SK-N-SH (cell line): ENCODE measurements at regions not wholly inside any gene's neighbourhood (a gene's known extent, or its start where the extent isn't known, plus 50 kb on each side); places are given as distances from the start of the nearest gene placed in this dataset.

Source experiments
- CTCF ChIA-PET: fragments of 300-600, 350-600 bp; formaldehyde crosslinking; extraction: SDS; loops from one replicate; lab custom pipeline; 2021; lab: Yijun Ruan, JAX
- POLR2A ChIA-PET: fragments of 350-600 bp; sonication (Branson Sonifier 250); formaldehyde crosslinking; extraction: SDS; loops from one replicate; lab custom pipeline; 2020; ENCODE audit warnings: antibody characterized with exemption, inconsistent platforms; lab: Yijun Ruan, JAX
- DNase-seq: peaks from one replicate; pipeline ENCODE4 v3.0.0; 2012
- H2AFZ ChIP-seq: fragments of 200-600 bp; sonication (generic); 2 replicates; pipeline ENCODE4 v1.8.1; 2016; ENCODE audit warnings: antibody characterized with exemption, mild to moderate bottlenecking, low read depth
- H3F3A ChIP-seq: fragments of 200-600 bp; sonication (generic); replicated peaks from 2 replicates; pipeline ENCODE3; 2016; ENCODE audit warnings: antibody characterized with exemption, mild to moderate bottlenecking; ENCODE audit not compliant: insufficient read depth
- H3K27ac ChIP-seq, 2 experiments: fragments of 200-500 bp in 1 of 2; fragments of 200-600 bp in 1 of 2; sonication (Bioruptor generic) in 1 of 2; sonication (generic), shearing (Covaris generic) in 1 of 2; 2 replicates each; pipeline versions ENCODE4 v1.5.1 to v1.6.1; 2014 to 2016; ENCODE audit warnings: low read depth in 2 of 2, inconsistent platforms in 1 of 2, low read length in 1 of 2, mild to moderate bottlenecking in 1 of 2, mixed read lengths in 1 of 2
- H3K27me3 ChIP-seq: fragments of 200-600 bp; sonication (generic), shearing (Covaris generic); 2 replicates; pipeline ENCODE4 v1.6.1; 2016; ENCODE audit warnings: mixed run types; ENCODE audit not compliant: insufficient read depth
- H3K36me3 ChIP-seq, 2 experiments: fragments of 200-500 bp in 1 of 2; fragments of 200-600 bp in 1 of 2; sonication (Bioruptor generic) in 1 of 2; sonication (generic) in 1 of 2; replicated peaks in 1 of 2; 2 replicates each; pipeline versions ENCODE3 to v1.5.1; 2014 to 2016; ENCODE audit warnings: low read length in 1 of 2, mild to moderate bottlenecking in 1 of 2; ENCODE audit not compliant: insufficient read depth in 2 of 2, control insufficient read depth in 1 of 2
- H3K4me1 ChIP-seq, 2 experiments: fragments of 200-500 bp in 1 of 2; fragments of 200-600 bp in 1 of 2; sonication (Bioruptor generic) in 1 of 2; sonication (generic), shearing (Covaris generic) in 1 of 2; 2 replicates each; pipeline versions ENCODE4 v1.5.1 to v1.6.1; 2014 to 2016; ENCODE audit warnings: low read depth in 1 of 2, low read length in 1 of 2, mixed run types in 1 of 2; ENCODE audit not compliant: insufficient read depth in 2 of 2, control insufficient read depth in 1 of 2
- H3K4me2 ChIP-seq: fragments of 200-600 bp; sonication (generic), shearing (Covaris generic); 2 replicates; pipeline ENCODE4 v1.6.1; 2017; ENCODE audit warnings: mixed run types
- H3K4me3 ChIP-seq, 2 experiments: fragments of 200-500 bp in 1 of 2; fragments of 200-600 bp in 1 of 2; sonication (Bioruptor generic) in 1 of 2; sonication (generic), shearing (Covaris generic) in 1 of 2; 2 replicates each; pipeline versions ENCODE4 v1.5.1 to v1.8.1; 2014 to 2016; ENCODE audit warnings: low read depth in 2 of 2, inconsistent platforms in 1 of 2, low read length in 1 of 2, mild to moderate bottlenecking in 1 of 2, mixed read lengths in 1 of 2, moderate library complexity in 1 of 2
- H3K79me2 ChIP-seq: fragments of 200-600 bp; sonication (generic); 2 replicates; pipeline ENCODE4 v1.8.1; 2017; ENCODE audit warnings: mild to moderate bottlenecking; ENCODE audit not compliant: insufficient read depth
- H3K9ac ChIP-seq: fragments of 200-600 bp; sonication (generic); 2 replicates; pipeline ENCODE4 v1.6.1; 2017; ENCODE audit warnings: mixed run types
- H3K9me2 ChIP-seq: fragments of 200-600 bp; sonication (generic); 2 replicates; pipeline ENCODE4 v1.6.1; 2017; ENCODE audit warnings: mixed run types
- H3K9me3 ChIP-seq: fragments of 200-600 bp; sonication (generic); 2 replicates; pipeline ENCODE4 v1.6.1; 2017; ENCODE audit warnings: mixed run types, mild to moderate bottlenecking, moderate library complexity
- H4K20me1 ChIP-seq: fragments of 200-600 bp; sonication (generic); 2 replicates; pipeline ENCODE4 v1.6.1; 2017; ENCODE audit warnings: mild to moderate bottlenecking, mixed run types; ENCODE audit not compliant: insufficient read depth
- CHD2 ChIP-seq: fragments of 150-350 bp; IDR thresholded peaks from 2 replicates; pipeline ENCODE4 v1.6.1; 2018; ENCODE audit warnings: low read length; ENCODE audit not compliant: partially characterized antibody
- CTCF ChIP-seq: fragments of 200-600 bp; sonication (generic); IDR thresholded peaks from 2 replicates; pipeline ENCODE4 v1.6.1; 2017; ENCODE audit warnings: antibody characterized with exemption, mild to moderate bottlenecking, moderate library complexity
- ELF1 ChIP-seq: IDR thresholded peaks from 2 replicates; pipeline ENCODE4 v1.4.0; 2012
- EP300 ChIP-seq, 2 experiments: IDR thresholded peaks; 2 replicates each; pipeline versions ENCODE4 v1.4.0 to v1.6.1; 2012; ENCODE audit warnings: borderline replicate concordance in 1 of 2, low read depth in 1 of 2, low read length in 1 of 2
- FOXJ3 ChIP-seq: sonication (generic); formaldehyde crosslinking; IDR thresholded peaks from 2 replicates; pipeline ENCODE4 v1.5.1; 2020; ENCODE audit warnings: mild to moderate bottlenecking, missing genetic modification reagents
- GABPA ChIP-seq: IDR thresholded peaks from 2 replicates; pipeline ENCODE4 v1.4.0; 2012; ENCODE audit warnings: low read depth, mild to moderate bottlenecking
- GATA2 ChIP-seq: sonication (generic); formaldehyde crosslinking; IDR thresholded peaks from 2 replicates; pipeline ENCODE4 v1.5.0; 2020; ENCODE audit warnings: mild to moderate bottlenecking, missing genetic modification reagents
- JUND ChIP-seq: IDR thresholded peaks from 2 replicates; pipeline ENCODE4 v1.4.0; 2012
- MAX ChIP-seq: IDR thresholded peaks from 2 replicates; pipeline ENCODE4 v1.4.0; 2012; ENCODE audit warnings: low read depth
- MEF2A ChIP-seq: IDR thresholded peaks from 2 replicates; pipeline ENCODE4 v1.4.0; 2012; ENCODE audit warnings: low read depth, borderline replicate concordance
- MXI1 ChIP-seq: IDR thresholded peaks from 2 replicates; pipeline ENCODE4 v1.6.1; 2012; ENCODE audit warnings: mild to moderate bottlenecking, low read depth, low read length, improper control_type of control experiment
- NFIC ChIP-seq: IDR thresholded peaks from 2 replicates; pipeline ENCODE4 v1.4.0; 2012; ENCODE audit warnings: borderline replicate concordance
- POLR2AphosphoS5 ChIP-seq: IDR thresholded peaks from 2 replicates; pipeline ENCODE4 v1.6.1; 2012; ENCODE audit warnings: low read depth, low read length
- RAD21 ChIP-seq: IDR thresholded peaks from 2 replicates; pipeline ENCODE4 v1.6.1; 2012; ENCODE audit warnings: mild to moderate bottlenecking, low read length
- RCOR1 ChIP-seq: fragments of 150-350 bp; IDR thresholded peaks from 2 replicates; pipeline ENCODE4 v1.6.1; 2017; ENCODE audit warnings: antibody characterized with exemption, low read length
- RFX5 ChIP-seq: IDR thresholded peaks from 2 replicates; pipeline ENCODE4 v1.6.1; 2012; ENCODE audit warnings: mild to moderate bottlenecking, improper control_type of control experiment, low read length
- SIN3A ChIP-seq: IDR thresholded peaks from 2 replicates; pipeline ENCODE4 v1.6.1; 2012; ENCODE audit warnings: low read depth, mild to moderate bottlenecking, low read length, moderate library complexity, borderline replicate concordance
- SMC3 ChIP-seq: IDR thresholded peaks from 2 replicates; pipeline ENCODE4 v1.6.1; 2012; ENCODE audit warnings: low read depth, low read length, improper control_type of control experiment
- TCF12 ChIP-seq: IDR thresholded peaks from 2 replicates; pipeline ENCODE4 v1.4.0; 2012
- TEAD4 ChIP-seq: IDR thresholded peaks from 2 replicates; pipeline ENCODE4 v1.4.0; 2012; ENCODE audit warnings: mild to moderate bottlenecking, borderline replicate concordance; ENCODE audit not compliant: insufficient read depth
- USF2 ChIP-seq: fragments of 150-350 bp; IDR thresholded peaks from 2 replicates; pipeline ENCODE4 v1.6.1; 2017; ENCODE audit warnings: antibody characterized with exemption, low read length, low read depth, borderline replicate concordance
- YY1 ChIP-seq: IDR thresholded peaks from 2 replicates; pipeline ENCODE4 v1.4.0; 2012; ENCODE audit warnings: low read depth, mild to moderate bottlenecking
- WGBS: methylation state at CpG from one replicate; pipeline ENCODE4 v1.1.6; 2017; ENCODE audit warnings: low lambda C conversion rate; 5-methylcytosine and 5-hydroxymethylcytosine counted together
- TF ChIP-seq, protein P1 (sequence below): IDR thresholded peaks from 2 replicates; pipeline ENCODE4 v1.4.0; 2012; ENCODE audit warnings: low read depth, borderline replicate concordance

- Histone ChIP-seq H3K27ac (peak overlapping the region in 1 of 2 experiments; percentile 51; a peak in 2 of 4 replicates), H3K9me3 (peaks cover 4% of the 10 kb centered on the region; the same call in 1 of the 2 replicates), H4K20me1 (no peaks in the 10 kb centered on the region), H3K27me3 (no peaks in the 10 kb centered on the region), H3K4me3 (no peak overlapping the region), H2AFZ (no peak overlapping the region), H3K79me2 (no peaks in the 10 kb centered on the region), H3K36me3 (no peaks in the 10 kb centered on the region), H3K9me2 (no peaks in the 10 kb centered on the region), H3K4me1 (peaks cover 0 to 9% of the 10 kb centered on the region in 2 experiments; a peak in 2 of 4 replicates), H3F3A (no peaks in the 10 kb centered on the region), H3K4me2 (no peak overlapping the region), H3K9ac (no peak overlapping the region)
- ChIA-PET CTCF (interaction anchor here (1.0 kb wide), 1 partner anchor 12 kb away, joined by 3 read pairs; no protein-coding TSS in a partner anchor), POLR2A (no interaction called here)
- TF ChIP-seq ELF1, result no peak
- TF ChIP-seq SIN3A, result no peak
- no peak for TF ChIP-seq RCOR1
- no peak for TF ChIP-seq USF2
- no peak for TF ChIP-seq TCF12
- TF ChIP-seq RAD21, result no peak
- no peak for TF ChIP-seq MAX
- no peak for TF ChIP-seq CHD2
- TF ChIP-seq, protein P1, sequence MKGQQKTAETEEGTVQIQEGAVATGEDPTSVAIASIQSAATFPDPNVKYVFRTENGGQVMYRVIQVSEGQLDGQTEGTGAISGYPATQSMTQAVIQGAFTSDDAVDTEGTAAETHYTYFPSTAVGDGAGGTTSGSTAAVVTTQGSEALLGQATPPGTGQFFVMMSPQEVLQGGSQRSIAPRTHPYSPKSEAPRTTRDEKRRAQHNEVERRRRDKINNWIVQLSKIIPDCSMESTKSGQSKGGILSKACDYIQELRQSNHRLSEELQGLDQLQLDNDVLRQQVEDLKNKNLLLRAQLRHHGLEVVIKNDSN, result no peak
- TF ChIP-seq YY1, result no peak
- no peak for DNase-seq
- 89% methylated on average over 3 of the region's 3 CpGs for WGBS
Observed at GRCh38 chr7:111653846-111654245, 91.6 kb upstream of the IMMP2L start.

- Histone ChIP-seq H3K27ac (peak overlapping the region in 1 of 2 experiments; percentile 98; a peak in 2 of 4 replicates), H3F3A (no peaks in the 10 kb centered on the region), H3K27me3 (no peaks in the 10 kb centered on the region), H3K36me3 (no peaks in the 10 kb centered on the region), H4K20me1 (no peaks in the 10 kb centered on the region), H3K9me3 (peaks cover 4% of the 10 kb centered on the region; the same call in 1 of the 2 replicates), H3K4me2 (no peak overlapping the region), H3K79me2 (no peaks in the 10 kb centered on the region), H2AFZ (no peak overlapping the region), H3K4me3 (no peak overlapping the region), H3K4me1 (peaks cover 0 to 9% of the 10 kb centered on the region in 2 experiments; a peak in 2 of 4 replicates), H3K9ac (no peak overlapping the region), H3K9me2 (no peaks in the 10 kb centered on the region)
- peak; percentile 69 for DNase-seq
- TF ChIP-seq FOXJ3 (CRISPR knock-in tag) (peak; percentile 86), EP300 (IDR thresholded peaks at IDR 0.05; ENCODE audit: borderline replicate concordance in 1 of 2, low read depth in 1 of 2, low read length in 1 of 2) (peak in 1 of 2 experiments; percentile 97; a peak in 3 of 4 replicates), POLR2AphosphoS5 (peak; percentile 35; the same call in 1 of the 2 replicates), GATA2 (CRISPR knock-in tag) (peak; percentile 86), CTCF (no peak), RCOR1 (peak; percentile 96), TEAD4 (no peak), JUND (0 out of 2 replicates have a peak, but pooled peaks have one; percentile 15), RAD21 (peak; percentile 47), RFX5 (no peak), NFIC (peak; percentile 4; the same call in 1 of the 2 replicates), CHD2 (peak; percentile 91), TCF12 (peak; percentile 73), SMC3 (peak; percentile 9; the same call in 1 of the 2 replicates), MXI1 (peak; percentile 50; the same call in 1 of the 2 replicates), MEF2A (no peak), GABPA (no peak)
- 12% methylated on average over 5 of the region's 5 CpGs for WGBS
- POLR2A ChIA-PET, result no interaction called here
- CTCF ChIA-PET, result no interaction called here
Observed at GRCh38 chr7:111650456-111650999, 88.2 kb upstream of the IMMP2L start.
